Right renal cortex interstitium (tissue), 3 donors: ENCODE measurements at regions not wholly inside any gene's neighbourhood (a gene's known extent, or its start where the extent isn't known, plus 50 kb on each side); places are given as distances from the start of the nearest gene placed in this dataset.

ENCODE experiments used
- DNase-seq, 3 donors: peaks; one replicate each; pipeline ENCODE4 v3.0.0-alpha.2; 2013; ENCODE audit warnings: low read depth in 3 of 3, low spot score in 2 of 3

- DNase-seq, result no peak
Observed at GRCh38 chr14:50036637-50037036, 79.7 kb downstream of the VCPKMT start.

- DNase-seq, result no peak
Observed at GRCh38 chr14:50037240-50037639, 79.1 kb downstream of the VCPKMT start.

GRCh38 chr14:50037852-50038251, 78.5 kb downstream of the VCPKMT start:
- no peak for DNase-seq

- DNase-seq, result no peak
Observed at GRCh38 chr14:50038398-50039119, 77.8 kb downstream of the VCPKMT start.

- DNase-seq, result no peak
Observed at GRCh38 chr14:50039120-50039517, 77.3 kb downstream of the VCPKMT start.

- no peak for DNase-seq
Observed at GRCh38 chr14:50039734-50040400, 76.5 kb downstream of the VCPKMT start.

- no peak for DNase-seq
Observed at GRCh38 chr14:50040401-50040775, 76.0 kb downstream of the VCPKMT start.

GRCh38 chr14:50040895-50041465, 75.4 kb downstream of the VCPKMT start:
- no peak for DNase-seq

- DNase-seq, result no peak
Observed at GRCh38 chr14:50041980-50042379, 74.4 kb downstream of the VCPKMT start.

GRCh38 chr14:50044042-50044651, 72.2 kb downstream of the VCPKMT start:
- no peak for DNase-seq

GRCh38 chr14:50045039-50045711, 71.2 kb downstream of the VCPKMT start:
- no peak for DNase-seq

- no peak for DNase-seq
Observed at GRCh38 chr14:50045837-50046236, 70.5 kb downstream of the VCPKMT start.

- DNase-seq, result no peak
Observed at GRCh38 chr14:50047274-50047676, 69.1 kb downstream of the VCPKMT start.

- DNase-seq, result no peak
Observed at GRCh38 chr14:50049093-50049492, 67.3 kb downstream of the VCPKMT start.

GRCh38 chr14:50049703-50050570, 66.4 kb downstream of the VCPKMT start:
- no peak for DNase-seq

GRCh38 chr14:50051106-50051505, 65.3 kb downstream of the VCPKMT start:
- no peak for DNase-seq

- DNase-seq, result no peak
Observed at GRCh38 chr14:50051706-50052105, 64.7 kb downstream of the VCPKMT start.

GRCh38 chr14:50052517-50052916, 63.9 kb downstream of the VCPKMT start:
- DNase-seq, result no peak

GRCh38 chr14:50053935-50054334, 62.4 kb downstream of the VCPKMT start:
- DNase-seq, result no peak
